Progenitor cell of endocrine pancreas (in vitro differentiated cells): ENCODE measurements at regions not wholly inside any gene's neighbourhood (a gene's known extent, or its start where the extent isn't known, plus 50 kb on each side); places are given as distances from the start of the nearest gene placed in this dataset.
"Not testable (repeated sequence)": the region's sequence is repeated elsewhere in the genome, so short reads cannot be mapped to it uniquely, and the experiment has no call there.

ENCODE experiments used
- DNase-seq: peaks from one replicate; pipeline ENCODE4 v3.0.0; 2021; ENCODE audit warnings: low spot score; ENCODE audit not compliant: unreplicated experiment
- H3K27ac Mint-ChIP-seq: 2 replicates; pipeline ENCODE4 v1.8.0; 2021; ENCODE audit warnings: mild to moderate bottlenecking, moderate library complexity, mixed read lengths
- H3K27me3 Mint-ChIP-seq: 2 replicates; pipeline ENCODE4 v1.8.0; 2021; ENCODE audit warnings: mixed read lengths
- H3K36me3 Mint-ChIP-seq: 2 replicates; pipeline ENCODE4 v1.8.0; 2022; ENCODE audit warnings: mixed read lengths; ENCODE audit not compliant: insufficient read depth
- H3K4me1 Mint-ChIP-seq: 2 replicates; pipeline ENCODE4 v1.8.0; 2021; ENCODE audit warnings: low read depth, mixed read lengths
- H3K4me3 Mint-ChIP-seq: 2 replicates; pipeline ENCODE4 v1.8.0; 2021; ENCODE audit warnings: low read depth, mild to moderate bottlenecking, moderate library complexity, mixed read lengths
- H3K9me3 Mint-ChIP-seq: 2 replicates; pipeline ENCODE4 v1.8.0; 2021; ENCODE audit warnings: low read depth, mixed read lengths
- TF ChIP-seq, protein P1 (sequence below): fragments of 200-600 bp; sonication (generic); IDR thresholded peaks from one replicate; pipeline ENCODE4 v1.5.0; 2021; ENCODE audit warnings: antibody characterized with exemption, mild to moderate bottlenecking; ENCODE audit not compliant: unreplicated experiment

GRCh38 chr9:82883436-82883835 is 179.5 kb downstream of the RASEF start:
- Mint-ChIP-seq H3K27ac (no peak overlapping the region), H3K27me3 (peaks cover 29% of the 10 kb centered on the region), H3K4me3 (no peak overlapping the region), H3K9me3 (no peaks in the 10 kb centered on the region), H3K4me1 (no peaks in the 10 kb centered on the region), H3K36me3 (no peaks in the 10 kb centered on the region)
- DNase-seq = no peak
- TF ChIP-seq, protein P1, sequence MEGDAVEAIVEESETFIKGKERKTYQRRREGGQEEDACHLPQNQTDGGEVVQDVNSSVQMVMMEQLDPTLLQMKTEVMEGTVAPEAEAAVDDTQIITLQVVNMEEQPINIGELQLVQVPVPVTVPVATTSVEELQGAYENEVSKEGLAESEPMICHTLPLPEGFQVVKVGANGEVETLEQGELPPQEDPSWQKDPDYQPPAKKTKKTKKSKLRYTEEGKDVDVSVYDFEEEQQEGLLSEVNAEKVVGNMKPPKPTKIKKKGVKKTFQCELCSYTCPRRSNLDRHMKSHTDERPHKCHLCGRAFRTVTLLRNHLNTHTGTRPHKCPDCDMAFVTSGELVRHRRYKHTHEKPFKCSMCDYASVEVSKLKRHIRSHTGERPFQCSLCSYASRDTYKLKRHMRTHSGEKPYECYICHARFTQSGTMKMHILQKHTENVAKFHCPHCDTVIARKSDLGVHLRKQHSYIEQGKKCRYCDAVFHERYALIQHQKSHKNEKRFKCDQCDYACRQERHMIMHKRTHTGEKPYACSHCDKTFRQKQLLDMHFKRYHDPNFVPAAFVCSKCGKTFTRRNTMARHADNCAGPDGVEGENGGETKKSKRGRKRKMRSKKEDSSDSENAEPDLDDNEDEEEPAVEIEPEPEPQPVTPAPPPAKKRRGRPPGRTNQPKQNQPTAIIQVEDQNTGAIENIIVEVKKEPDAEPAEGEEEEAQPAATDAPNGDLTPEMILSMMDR = no peak

DNA sequence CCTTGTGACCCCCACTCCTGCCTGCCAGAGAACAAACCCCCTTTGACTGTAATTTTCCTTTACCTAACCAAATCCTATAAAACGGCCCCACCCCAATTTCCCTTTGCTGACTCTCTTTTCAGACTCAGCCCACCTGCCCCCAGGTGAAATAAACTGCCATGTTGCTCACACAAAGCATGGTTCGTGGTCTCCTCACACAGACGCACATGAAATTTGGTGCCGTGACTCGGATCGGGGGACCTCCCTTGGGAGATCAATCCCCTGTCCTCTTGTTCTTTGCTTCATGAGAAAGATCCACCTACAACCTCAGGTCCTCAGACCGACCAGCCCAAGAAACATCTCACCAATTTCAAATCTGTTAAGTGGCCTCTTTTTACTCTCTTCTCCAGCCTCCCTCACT is 179.0 kb downstream of the RASEF start:
- not testable (repeated sequence) for H3K27ac Mint-ChIP-seq, H3K4me1 Mint-ChIP-seq, H3K4me3 Mint-ChIP-seq, DNase-seq, H3K36me3 Mint-ChIP-seq, H3K9me3 Mint-ChIP-seq
- H3K27me3 Mint-ChIP-seq = peaks cover 29% of the 10 kb centered on the region

GRCh38 chr9:82890401-82890800 is 172.5 kb downstream of the RASEF start:
- Mint-ChIP-seq H3K27ac (no peak overlapping the region), H3K4me3 (no peak overlapping the region), H3K9me3 (no peaks in the 10 kb centered on the region), H3K36me3 (no peaks in the 10 kb centered on the region), H3K27me3 (peaks cover 8% of the 10 kb centered on the region), H3K4me1 (peaks cover 6% of the 10 kb centered on the region)
- DNase-seq = no peak
- TF ChIP-seq, protein P1 = no peak

DNA sequence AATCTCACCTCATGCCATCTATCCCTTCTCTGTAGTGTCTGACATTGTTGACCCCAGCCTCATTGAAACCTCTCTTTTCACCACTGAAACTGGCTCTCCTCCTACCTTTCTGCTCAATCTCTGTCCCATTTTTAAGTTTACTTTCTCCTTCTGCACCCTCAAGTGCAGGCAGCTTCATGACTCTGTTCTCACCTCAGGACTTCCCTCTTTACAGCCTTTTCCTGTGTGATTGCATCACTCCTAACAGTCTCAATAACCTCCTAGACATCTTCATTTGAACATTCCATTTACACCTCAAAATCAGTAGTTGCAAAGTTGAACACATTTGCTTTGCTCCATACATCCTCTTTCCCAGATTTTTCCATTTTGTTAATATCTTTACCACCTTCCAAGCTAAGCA is 172.1 kb downstream of the RASEF start:
- H3K4me1 Mint-ChIP-seq = peaks cover 11% of the 10 kb centered on the region
- TF ChIP-seq, protein P1 = no peak
- no peak overlapping the region for H3K27ac Mint-ChIP-seq
- no peak for DNase-seq
- H3K9me3 Mint-ChIP-seq = no peaks in the 10 kb centered on the region
- no peak overlapping the region for H3K4me3 Mint-ChIP-seq
- no peaks in the 10 kb centered on the region for H3K36me3 Mint-ChIP-seq
- H3K27me3 Mint-ChIP-seq = peaks cover 6% of the 10 kb centered on the region

- TF ChIP-seq, protein P1 = no peak
- peaks cover 14% of the 10 kb centered on the region for H3K4me1 Mint-ChIP-seq
- no peak overlapping the region for H3K4me3 Mint-ChIP-seq
- H3K36me3 Mint-ChIP-seq = no peaks in the 10 kb centered on the region
- H3K9me3 Mint-ChIP-seq = no peaks in the 10 kb centered on the region
- peaks cover 1% of the 10 kb centered on the region for H3K27me3 Mint-ChIP-seq
- H3K27ac Mint-ChIP-seq = no peak overlapping the region
- DNase-seq = no peak
These were observed 171.6 kb downstream of the RASEF start for GRCh38 chr9:82891321-82891720.

GRCh38 chr9:82893549-82893948 is 169.4 kb downstream of the RASEF start:
- no peak overlapping the region for H3K27ac Mint-ChIP-seq
- H3K27me3 Mint-ChIP-seq = no peaks in the 10 kb centered on the region
- H3K4me3 Mint-ChIP-seq = no peak overlapping the region

More at GRCh38 chr9:82893549-82893948, 169.4 kb downstream of the RASEF start:
- Mint-ChIP-seq H3K36me3 (no peaks in the 10 kb centered on the region), H3K9me3 (peaks cover 3% of the 10 kb centered on the region), H3K4me1 (peaks cover 15% of the 10 kb centered on the region)
- TF ChIP-seq, protein P1 = no peak
- DNase-seq = no peak
